ENCODE measurements at regions not wholly inside any gene's neighbourhood (a gene's known extent, or its start where the extent isn't known, plus 50 kb on each side); places are given as distances from the start of the nearest gene placed in this dataset.
"Not testable (repeated sequence)": the region's sequence is repeated elsewhere in the genome, so short reads cannot be mapped to it uniquely, and the experiment has no call there.

DNA sequence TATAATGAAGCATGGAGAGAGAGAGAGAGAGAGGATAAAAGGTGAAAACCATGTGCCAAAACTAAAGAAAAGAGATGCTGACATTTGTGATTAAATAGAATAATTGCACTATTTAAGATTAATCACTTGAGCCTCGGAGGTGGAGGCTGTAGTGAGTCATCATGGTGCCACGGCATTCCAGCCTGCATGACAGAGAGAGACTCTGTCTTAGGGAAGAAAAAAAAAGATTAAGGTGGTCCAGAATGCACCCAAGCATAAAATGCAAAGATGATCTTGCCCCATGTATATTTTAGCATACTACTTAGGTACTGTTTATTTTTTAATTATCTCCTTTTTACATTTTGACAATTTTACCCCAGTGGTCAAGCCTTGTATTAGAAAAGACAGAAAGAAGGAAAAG lies 742.5 kb downstream of the SPATA31A1 start:
- not testable (repeated sequence) for DNase-seq

DNA sequence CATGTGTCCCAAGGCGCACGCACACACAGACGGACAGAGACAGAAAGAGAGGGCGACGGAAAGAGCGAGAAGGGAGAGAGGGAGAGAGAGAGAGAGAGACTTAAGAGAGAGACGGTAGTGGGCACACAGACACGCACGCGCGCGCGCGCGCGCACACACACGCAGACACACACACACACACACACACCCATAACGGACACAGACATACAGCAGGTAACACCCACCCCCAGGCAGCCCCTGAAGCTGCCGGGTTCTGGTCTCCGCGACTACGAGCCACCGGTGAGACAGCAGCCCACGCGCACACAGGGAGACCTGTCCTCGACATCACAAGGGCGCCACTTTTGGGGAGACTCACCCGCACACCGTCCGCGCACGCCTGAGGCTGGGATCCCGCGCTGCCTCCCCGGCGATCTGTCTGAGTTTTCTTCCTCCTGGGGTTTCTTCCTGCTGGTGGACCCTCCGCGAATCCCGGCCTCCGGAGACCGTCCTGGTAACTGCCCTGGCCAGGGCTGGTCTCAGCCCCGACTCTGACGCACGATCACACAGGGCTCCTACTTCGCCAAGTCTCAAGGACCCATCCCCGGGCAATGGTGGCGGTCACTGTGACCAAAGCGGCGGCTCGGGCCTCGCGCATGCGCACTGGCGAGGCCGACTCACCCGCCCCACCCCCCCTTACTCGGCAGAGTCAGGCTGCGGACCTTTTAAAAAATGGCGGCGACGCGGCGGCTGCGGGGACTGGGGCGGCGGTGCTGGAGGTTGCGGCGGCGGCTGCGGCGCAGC lies 750.7 kb downstream of the SPATA31A1 start:
- DNase-seq, result peak; percentile 5

DNA sequence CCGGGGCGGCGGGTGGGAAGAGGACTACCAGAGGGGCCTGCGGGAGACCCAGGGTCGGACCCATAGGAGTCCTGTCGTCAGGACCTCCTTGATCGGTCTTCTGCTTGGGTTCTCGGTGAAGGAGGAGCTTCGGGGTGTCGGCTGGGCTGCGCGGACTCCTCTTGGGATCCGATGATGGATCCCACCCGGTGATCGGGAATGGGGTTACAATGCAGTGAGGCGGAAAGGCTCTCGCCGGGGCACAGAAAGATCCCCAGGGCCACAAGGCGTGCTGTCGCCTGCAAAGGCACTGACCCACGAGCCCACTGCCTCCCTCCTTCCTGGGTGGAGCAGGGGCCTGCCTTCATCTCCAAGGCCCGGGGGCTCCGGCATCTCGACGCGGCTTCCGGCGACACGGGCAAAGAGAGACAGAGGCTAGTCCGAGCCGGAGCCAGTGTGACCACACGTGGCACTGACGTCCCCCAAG lies 751.3 kb downstream of the SPATA31A1 start:
- not testable (repeated sequence) for DNase-seq

DNA sequence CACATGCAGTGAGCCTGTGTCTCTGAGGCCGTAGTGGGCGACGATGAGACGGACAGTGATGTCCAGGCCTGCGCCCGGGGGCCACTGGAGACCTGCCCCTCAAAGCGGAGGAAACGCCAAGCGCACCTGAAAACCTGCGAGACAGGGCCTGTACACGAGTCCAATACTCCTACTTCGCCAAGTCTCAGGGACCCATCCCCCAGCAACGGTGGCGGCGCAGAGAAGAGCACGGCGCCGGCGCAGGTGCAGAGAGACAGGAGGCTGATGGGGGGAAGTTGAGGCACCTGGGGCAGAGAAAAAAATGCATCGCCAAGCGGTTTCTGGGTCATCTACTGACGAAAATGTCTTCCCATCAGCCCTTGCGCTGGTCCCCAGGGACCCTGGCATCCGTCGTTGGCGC lies 751.8 kb downstream of the SPATA31A1 start:
- DNase-seq, result not testable (repeated sequence)

DNA sequence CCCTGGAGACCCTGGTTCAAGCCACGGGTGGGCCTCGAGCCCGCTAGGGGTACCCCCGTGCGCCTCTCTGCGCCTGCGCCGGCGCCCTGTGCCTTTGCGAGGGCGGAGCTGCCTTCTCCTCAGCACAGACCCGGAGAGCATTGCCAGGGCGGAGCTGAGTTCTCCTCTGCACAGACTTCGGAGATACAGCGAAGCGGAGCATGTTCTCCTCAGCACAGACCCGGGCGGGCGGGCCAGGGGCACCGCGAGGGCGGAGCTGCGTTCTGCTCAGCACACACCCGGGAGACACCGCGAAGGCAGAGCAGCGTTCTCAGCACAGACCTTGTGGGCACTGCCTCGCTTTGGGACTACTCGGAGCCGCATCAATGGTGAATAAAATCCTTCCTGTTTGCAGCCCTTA lies 753.0 kb downstream of the SPATA31A1 start:
- DNase-seq, result not testable (repeated sequence)

DNA sequence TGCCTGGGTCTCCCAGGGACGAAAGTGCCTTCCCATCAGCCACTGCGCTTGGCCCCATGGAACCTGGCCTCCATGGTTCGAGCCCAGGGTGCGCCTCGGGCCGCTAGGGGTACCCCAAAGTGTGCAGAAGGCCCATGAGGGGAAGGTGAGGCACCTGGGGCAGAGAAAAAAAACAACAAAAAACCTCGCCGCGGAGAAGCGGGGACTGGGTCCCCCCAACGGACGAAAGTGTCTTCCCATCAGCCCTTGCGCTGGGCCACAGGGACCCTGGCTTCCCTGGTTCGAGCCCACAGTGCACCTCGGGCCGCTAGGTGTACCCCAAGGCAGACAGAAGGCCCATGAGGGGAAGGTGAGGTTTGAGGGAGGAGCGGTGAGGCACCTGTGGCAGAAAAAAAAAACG lies 755.3 kb downstream of the SPATA31A1 start:
- DNase-seq, result not testable (repeated sequence)

DNA sequence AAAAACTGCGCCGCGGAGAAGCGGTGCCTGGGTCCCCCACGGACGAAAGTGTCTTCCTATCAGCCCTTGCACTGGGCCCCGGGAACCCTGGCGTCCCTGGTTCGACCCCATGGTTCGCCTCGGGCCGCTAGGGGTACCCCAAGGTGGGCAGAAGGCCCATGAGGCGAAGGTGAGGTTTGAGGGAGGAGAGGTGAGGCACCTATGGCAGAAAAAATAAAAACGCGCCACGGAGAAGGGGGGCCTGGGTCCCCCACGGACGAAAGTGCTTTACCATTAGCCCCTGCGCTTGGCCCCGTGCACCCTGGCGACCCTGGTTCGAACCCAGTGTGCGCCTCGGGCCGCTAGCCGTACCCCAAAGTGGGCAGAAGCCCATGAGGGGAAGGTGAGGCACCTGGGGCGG lies 756.1 kb downstream of the SPATA31A1 start:
- not testable (repeated sequence) for DNase-seq

DNA sequence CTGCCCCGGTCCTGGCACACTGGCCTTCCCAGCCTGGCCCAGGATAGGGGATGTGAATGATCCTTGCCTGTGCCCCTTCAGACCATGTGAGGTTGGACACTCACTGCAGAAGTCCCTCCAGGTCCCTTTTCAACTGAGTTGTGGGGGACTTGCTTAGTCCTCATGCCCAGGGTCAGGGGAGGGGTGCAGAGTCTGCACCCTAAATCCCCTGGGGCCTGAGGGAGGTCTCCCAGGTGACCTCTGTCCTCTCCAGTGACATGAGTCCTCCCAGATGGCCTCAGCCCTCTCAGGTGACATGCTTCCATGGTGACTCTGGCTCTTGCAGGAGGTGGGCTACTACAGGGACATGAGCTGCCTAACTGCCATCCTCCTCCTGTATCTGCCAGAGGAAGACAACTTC lies 775.1 kb downstream of the SPATA31A1 start:
- DNase-seq, result not testable (repeated sequence)

DNA sequence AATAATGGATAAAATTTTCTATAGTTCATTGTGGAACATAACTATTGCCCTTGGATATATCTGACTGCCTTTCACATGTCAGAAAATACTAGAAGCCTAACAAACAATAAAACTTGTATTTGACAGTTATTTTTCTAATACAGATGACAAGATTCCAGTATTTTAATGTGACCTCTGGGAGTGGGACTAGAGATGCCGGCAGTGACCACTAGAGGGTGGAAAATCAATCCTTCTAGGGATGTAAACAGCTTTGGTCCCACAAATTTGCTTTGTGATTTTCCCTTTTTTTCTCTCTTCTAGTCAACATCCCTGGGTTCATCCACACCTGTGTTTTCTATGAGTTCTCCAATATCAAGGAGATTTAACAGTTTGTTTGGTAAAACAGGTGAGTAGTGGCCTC lies 813.7 kb downstream of the SPATA31A1 start:
- not testable (repeated sequence) for DNase-seq

DNA sequence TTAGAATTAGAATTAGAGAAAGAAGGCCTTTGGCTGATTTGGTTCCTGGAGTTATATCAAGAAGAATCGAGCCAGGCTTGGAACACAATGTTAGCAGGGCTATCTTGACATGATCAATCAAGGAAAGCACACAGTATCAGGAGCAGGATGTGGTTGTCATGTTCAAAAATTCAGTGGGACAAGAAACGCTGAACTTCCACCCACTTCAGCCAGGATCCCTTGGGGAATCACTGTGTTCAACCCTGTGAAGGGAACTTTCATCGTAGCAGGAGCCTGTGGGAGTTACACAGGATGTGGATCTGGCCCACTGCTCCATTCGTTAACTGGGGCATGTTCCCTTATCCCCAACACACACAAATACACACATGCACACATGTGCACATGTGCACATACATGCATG lies 817.8 kb downstream of the SPATA31A1 start:
- DNase-seq, result not testable (repeated sequence)

DNA sequence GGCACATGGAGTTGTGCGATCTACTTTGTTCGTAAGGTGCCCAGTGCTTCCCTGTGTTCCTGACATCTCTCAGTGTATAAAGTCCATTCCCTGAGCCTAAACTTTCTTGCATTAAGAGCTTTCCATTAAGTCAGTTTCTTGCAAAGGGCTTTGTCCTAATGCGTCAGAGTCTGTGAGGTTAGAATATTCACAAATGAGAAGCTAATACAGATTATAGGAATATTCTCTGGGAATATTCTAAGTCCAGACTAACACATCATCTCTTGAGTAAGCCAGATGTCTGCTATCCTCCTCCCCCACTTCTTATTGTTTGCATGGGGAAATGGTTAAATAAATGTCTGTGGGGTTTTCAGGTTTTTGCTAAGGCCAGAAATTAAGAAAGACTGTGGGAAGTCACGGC lies 818.6 kb downstream of the SPATA31A1 start:
- DNase-seq, result not testable (repeated sequence)

DNA sequence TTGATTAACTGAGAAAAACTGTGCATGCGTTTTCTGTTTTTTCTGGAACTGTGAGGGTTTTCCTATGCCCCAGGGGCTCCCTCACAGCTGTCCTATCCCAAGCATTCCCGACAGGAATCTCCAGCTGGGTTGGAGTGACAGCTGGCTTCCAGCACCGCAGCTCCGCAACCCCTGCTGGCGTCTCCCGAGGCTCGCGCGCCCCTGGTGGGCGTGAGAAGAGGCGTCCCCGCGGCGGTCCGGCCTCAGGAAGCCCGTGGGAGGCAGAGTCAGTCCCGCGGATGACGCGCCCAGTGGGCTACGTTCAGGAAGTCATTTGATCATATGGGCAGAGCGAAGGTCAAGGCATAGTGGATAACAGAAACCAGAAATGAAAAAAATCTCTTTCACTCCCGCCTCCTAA lies 821.9 kb downstream of the SPATA31A1 start:
- DNase-seq, result not testable (repeated sequence)

DNA sequence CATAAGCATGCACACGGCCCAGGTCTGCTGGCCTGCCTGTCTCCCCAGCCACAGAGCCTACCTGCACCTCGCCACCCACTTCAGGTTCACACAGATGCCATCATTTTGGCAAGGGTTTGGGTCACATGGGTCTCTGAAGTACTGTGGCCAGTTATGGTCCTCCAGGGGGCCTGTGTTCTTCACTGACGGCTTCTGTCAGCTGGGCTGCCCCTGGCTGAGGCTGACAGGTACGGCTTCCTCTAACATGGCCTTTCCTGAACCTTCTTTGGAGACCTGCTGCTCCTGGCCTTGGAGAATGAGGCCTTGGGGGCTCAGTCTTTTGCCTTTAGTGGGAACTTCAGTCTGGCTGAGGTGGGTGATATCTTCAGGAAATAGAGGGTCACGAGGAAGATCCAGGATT lies 835.9 kb downstream of the SPATA31A1 start:
- DNase-seq, result not testable (repeated sequence)

DNA sequence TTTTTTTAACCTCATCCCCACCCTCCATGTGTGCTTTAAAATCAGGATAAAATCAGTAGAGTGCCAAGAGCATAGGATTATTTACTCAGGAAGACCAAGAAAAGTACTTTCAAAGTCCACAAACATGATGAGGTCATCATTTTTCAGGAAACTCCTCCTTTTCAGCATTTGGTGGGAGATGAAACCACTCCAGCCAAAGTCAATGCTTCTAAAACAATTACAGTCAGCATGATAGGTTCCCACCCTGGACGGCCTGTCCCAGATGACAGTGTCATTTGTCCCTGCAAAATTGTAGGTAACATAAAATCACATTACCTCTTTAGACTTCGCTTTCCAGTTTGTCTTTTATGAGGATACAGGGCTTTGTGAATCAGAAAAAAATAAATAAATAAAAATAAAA lies 836.7 kb downstream of the SPATA31A1 start:
- not testable (repeated sequence) for DNase-seq

DNA sequence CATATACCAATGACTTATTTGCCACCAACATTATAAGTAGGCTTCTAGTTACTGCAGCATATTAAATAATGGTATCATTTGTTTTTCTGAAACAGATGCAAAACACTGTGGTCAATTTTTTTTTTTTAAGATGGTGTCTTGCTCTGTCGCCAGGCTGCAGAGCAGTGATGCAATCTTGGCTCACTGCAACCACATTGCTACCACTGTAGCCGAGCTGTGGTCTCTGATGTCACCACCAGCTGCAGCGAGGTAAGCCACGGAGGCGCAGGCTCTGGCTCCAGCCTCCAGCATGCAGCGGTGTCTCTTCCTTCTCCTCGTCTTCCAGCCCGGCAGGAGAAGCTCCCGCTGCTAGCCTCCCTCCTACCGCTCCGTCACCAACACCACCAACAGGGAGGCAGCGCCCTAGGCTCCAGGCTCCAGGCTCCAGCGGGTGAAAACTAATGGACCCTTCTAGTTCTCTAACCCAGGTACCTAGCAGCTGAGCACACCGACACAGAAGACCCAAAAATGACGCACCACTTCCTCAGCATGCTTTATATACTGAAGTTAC lies 840.8 kb downstream of the SPATA31A1 start:
- DNase-seq, result not testable (repeated sequence)

DNA sequence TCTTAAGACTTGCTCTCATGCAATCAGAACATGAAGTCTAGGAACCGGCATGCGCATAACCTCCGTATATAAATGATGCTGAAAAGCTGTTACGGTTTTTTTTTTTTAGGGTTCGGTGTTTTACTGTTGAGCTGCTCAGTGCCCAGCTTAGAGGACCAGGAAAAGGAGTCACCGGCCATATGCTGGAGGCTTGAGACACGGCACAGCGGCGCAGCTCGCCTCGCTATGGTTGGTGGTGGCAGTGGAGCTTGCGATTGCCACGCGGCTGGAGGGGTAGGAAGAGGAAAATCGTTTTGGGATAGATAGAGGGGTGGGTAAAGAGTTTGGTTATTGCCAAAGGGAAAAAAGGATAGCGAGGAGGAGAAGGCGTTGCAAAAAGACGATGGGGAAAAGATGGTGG lies 841.3 kb downstream of the SPATA31A1 start:
- DNase-seq, result not testable (repeated sequence)

DNA sequence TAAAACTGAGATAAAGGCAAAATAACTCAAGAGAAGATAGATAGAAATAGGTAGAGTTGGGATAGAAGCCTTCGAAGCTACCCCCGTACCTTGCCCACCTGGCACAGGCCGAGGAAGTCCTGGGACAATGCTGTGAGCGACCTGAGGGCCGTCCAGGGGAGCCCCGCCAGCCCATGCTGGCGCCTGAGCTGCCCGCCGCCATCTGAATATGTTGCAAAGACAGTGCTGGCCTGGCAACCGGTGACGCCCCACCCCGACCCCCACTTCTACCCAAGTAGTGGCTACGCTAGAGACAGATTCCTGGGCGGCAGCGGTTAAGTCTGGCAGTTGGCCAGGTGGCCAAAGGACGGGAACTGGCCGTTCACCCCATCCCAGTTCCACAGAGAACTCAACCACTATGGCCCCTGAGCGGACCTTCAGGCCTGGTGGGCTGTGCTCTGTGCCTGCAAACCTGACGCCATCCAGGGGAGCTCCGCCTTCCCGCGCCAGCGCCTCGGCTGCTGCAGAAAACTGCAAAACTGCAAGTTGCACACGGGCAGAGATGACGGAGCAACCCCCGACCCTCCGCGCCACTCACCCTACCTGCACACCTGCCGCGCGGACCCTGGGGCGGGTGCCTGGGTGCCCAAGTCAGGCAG lies 866.2 kb downstream of the SPATA31A1 start:
- DNase-seq, result not testable (repeated sequence)

DNA sequence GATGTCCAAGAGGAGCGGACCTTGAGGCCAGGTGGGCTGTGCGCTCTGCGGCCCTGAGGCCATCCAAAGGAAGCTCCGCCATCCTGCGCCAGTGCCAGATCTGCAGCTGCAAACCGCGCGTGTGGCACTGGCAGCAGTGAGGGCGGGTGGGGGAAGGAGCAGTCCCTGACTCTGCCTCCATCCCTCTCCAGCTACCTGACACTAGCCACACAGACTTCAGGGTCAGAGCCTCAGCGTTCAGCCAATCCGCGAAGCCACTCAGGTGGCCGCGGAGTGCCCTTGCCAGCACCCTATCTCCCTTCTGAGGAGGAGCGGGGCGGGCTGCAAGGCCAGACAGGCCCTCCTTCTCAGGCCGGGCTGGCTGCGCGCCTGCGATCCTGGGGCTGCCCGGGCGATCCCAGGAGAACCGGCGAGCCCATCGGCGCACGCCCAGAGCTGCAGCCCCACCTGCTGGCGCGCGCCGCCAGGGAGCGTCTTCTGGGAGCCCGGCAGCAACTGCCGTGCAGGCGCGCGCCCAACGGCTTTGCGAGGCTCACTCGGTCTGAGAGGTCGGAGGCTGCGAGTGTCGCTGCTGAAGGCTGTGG lies 867.2 kb downstream of the SPATA31A1 start:
- DNase-seq, result not testable (repeated sequence)

DNA sequence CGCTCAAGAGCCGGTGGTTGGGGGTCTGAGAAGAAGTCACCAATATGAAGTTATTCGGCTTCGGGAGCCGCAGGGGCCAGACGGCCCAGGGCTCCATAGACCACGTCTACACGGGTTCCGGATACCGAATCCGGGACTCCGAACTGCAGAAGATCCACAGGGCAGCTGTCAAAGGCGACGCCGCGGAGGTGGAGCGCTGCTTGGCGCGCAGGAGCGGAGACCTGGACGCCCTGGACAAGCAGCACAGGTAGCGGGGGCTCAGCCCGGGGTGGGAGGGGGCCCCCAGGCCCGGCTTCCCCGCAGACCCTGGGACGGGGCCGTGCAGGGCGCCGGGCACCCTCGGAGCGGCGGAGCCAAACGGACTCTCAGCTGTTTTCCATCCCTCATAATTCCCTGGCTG lies 867.9 kb downstream of the SPATA31A1 start:
- DNase-seq, result not testable (repeated sequence)

All from hindlimb muscle (tissue), 1 donor.